T-helper 22 cell (primary cell): ENCODE measurements at regions not wholly inside any gene's neighbourhood (a gene's known extent, or its start where the extent isn't known, plus 50 kb on each side); places are given as distances from the start of the nearest gene placed in this dataset.
"Not testable (repeated sequence)": the region's sequence is repeated elsewhere in the genome, so short reads cannot be mapped to it uniquely, and the experiment has no call there.

ENCODE experiments used
- DNase-seq: peaks from one replicate; pipeline ENCODE4 v3.0.0-alpha.2; 2020; ENCODE audit warnings: low read depth

DNA sequence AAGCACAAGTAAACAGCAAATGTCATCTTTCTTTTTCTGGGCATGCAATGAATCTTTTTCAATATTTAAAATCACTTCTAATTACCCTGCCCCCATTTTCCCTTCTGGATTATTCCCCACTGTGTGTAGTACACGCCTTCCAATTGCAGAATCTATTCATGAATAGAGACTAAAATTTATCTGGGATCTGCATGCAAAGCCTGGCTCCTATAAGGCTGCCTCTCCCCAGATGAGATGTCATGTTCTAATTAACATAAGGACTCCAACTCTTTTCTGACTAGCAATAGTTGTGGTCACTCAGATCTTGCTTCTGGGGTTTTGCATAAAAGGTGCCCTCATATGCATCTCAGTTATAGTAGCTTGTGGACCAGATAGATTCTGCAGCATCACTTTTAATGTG lies 473.5 kb downstream of the BTG1 start:
- no peak for DNase-seq

DNA sequence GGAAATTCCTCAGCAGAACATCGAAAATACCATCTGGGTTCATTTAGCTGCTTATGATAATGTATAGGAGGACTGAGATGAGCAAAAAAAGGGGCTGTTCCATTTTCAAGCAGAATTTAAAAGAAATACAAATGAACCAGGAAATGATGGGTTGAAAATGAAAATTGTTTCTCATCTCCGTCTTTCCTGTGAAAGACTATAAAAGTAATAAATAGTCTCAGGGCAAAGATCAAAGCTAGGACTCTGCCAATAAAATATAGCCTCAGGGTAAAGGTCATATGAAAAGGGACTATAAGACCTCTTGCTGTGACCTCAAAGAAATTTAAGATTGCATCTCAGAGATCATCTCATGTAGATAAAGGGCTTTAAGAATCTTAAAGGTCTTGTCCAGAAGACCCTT lies 478.0 kb downstream of the BTG1 start:
- no peak for DNase-seq

DNA sequence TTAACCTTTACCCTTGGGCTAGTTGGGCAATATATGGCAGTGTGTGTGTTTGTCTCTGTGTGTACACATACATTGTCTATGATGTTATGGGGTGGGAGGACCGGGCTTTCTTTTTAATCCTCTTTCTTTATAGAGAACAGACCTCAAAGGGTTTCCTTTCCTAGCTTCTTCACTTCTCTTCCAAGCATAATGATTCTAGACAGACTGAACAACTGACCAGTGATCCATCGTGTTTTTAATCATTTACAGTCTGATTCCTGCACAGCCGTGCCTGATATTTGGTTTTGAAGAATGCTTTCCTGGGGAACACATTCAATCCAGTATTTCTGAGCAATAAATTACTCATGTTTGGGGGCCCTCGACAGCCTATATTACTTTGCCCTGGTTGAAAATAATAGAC lies 481.1 kb upstream of the DCN start:
- no peak for DNase-seq

DNA sequence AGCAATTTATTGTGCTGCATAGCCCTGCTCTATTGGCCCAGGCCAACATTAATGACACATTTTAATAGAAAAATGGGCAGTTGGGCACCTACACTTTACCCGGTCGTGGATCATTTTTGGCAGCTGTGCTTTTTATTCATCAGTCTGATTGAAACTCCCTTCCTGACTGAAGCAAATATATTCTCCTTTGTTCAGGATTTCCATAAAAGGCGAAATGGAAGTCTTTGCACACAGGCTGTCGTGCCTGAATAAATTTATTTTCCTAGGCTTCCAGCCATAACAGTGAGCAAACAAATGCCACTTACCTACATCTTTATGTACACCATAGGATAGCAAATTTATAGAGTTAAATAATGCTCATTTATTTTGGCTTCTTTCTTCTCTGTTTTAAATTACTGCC lies 480.7 kb upstream of the DCN start:
- no peak for DNase-seq

DNA sequence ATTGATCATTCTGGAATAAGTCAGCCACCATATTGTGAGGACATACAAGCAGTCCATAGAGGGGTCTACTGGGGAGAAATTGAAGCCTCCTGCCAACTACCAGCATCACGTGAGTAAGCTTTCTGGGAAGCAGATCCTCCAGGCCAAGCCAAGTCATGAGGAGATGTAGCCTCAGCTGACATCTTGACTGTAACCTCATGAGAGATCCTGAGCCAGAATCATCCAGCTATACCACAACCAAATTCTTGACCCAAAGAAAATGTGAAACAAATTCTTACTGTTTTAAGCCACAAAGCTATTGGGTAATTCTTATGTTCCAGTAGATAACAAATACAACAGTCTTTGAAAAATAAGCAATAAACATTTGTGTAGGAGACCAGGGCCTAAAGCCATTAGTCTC lies 479.4 kb upstream of the DCN start:
- DNase-seq = no peak

DNA sequence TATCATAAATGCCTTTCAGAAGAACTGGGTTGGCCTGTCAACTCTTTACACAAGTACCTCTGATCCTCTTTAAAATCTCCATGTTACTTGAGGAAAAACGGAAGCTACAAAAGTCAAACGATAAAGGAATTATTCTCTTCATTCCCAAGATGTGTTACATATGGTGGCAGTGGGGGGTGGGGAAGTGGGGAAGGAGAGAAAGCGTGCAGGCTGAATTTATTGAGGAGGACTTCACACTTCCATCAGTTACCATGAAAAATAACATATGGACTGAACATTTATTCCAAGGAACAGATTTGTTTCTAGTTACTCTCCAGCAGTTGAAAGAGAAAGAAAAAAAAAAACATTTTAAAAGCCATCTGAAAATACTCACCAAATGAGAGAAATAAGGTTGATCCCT lies 474.4 kb upstream of the DCN start:
- no peak for DNase-seq

DNA sequence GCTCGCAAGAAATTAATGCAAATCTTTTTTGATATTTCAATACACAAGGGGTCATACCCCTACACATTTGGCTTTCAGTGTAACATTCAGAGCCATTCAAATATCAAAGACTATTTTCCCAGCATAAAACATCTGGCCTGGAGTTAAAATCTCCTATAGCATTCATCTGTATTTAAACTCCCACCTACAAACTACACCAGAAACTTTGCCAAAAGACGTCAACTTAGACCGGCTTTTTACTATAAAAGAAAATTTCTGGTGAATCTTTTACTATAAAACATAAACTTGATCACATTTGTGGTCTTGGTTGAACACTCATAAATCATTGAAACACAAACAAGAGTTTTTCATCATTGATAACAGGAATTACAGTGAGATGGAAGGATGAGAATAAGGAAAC lies 473.3 kb upstream of the DCN start:
- DNase-seq = no peak

DNA sequence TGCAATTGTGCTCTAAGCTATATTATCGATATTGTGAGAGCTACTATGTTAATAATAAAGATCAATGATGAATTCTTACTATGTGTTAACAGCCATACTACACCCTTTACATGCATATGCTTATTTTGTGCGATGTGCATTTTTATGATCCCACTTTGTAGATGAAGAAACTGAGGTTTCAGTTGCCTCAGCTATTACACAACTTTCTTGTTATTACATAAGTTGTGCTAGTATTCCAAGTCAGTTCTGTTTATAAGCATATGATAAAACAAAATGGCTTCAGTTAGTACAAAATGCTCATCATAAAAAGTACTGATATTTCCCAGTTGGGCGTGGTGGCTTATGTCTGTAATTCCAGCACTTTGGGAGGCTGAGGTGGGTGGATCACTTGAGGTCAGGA lies 471.5 kb upstream of the DCN start:
- DNase-seq = no peak

DNA sequence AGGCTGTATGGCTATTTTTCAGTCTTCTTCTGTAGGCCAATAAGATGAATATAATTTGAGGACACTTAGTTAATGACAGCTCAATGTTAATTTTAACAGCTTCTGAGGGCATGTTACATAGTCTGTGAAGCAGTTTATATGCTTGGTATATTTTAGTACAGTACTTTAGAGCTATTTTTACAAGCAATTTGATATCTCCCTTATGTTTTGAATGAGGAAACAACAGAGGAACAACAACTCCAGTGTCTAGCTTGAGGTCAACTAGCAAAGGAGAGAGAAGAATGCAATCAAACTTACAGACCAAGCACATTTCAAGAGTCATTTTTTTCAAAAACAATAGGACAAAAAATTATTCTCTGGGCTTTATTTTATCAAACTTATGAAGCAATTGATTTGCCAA lies 469.1 kb upstream of the DCN start:
- DNase-seq = no peak

DNA sequence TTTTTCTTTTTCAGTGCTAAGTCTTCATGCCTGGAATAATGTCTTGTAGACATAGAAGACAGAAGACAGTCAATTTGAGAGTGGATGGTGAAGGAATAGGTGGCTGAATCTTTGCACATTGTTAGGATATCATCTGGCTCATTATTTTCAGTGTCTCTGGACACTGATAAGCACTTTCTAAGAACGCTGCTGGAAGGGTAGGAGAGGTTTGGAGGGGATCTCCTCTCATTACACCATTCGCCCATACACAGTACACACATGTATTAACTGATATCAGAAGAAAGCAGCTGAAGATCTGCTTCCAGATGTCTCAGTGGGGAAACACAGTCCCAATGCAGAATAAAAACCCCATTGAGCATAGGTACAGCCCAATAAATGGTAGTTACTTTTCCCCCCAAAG lies 461.1 kb upstream of the DCN start:
- no peak for DNase-seq

DNA sequence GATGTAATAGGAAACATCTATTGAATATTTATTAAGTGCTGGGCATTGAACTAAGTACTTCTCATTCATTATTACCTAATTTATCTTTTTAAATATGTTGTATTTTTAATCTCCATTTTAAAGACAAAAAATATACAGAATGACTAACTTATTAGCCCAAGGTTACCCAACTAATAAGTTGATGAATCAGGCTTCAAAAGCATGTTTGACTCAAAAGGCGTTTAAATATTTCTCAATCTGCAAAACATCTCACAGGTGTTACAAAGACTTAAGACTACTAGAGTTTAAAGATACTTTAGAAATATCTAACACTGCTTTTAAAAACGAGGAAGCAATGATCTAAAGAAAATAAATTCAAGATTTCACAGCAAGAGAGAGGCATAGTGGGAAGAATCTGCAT lies 457.4 kb upstream of the DCN start:
- DNase-seq = no peak

DNA sequence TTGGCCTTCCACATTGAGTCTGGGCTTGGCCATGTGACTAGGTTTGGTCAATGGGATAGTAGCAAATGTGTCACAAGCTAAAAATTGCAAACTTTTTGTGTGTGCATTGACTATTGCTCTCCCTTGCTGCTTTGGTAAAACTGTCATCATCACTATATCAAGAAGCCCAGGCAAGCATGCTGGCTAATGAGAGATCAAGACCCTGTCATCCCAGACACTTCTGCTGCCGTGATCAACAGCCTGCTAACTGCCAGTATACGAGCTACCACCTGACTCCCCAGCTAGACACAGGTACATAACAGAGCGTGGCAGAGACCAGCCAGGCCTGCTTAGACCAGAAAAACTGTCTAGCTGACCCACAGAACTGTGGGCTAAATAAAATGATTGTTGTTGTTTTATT lies 456.7 kb upstream of the DCN start:
- DNase-seq = no peak

DNA sequence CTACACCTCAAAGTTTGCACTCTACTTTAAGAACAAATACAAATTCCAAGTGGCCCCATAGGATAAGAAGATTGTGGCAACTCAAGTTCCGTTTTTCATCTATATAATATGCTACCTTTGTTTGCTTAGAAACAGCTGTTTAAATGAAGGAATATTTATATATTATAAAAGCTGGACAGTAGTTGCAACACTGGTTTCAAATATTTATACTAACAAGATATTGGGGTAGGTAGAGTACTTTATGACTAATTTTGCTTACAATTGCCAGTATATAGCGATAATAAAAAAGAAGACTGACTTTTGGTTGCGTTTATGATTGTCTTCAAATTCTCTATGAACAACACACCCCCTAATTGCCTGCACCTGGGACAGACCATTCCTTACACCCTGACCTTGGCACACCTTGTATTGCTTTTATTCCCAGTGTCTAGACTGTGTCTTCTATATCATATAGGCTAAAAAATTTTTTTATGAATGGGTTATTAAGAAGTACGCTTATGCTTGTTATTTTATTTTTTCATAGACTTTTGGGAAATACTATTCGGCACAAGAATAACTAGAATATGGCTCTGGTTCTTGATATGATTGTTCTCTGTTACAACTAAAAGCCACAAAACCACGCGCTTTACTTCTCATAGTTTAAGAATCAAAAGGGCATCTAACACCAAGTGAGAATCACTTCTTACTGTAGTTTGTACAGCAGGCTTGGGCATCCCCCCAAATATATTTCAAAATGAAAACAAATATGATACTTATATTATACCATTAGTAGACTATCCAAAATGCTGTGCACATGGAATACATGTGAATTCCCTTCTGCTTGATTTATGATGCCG lies 455.4 kb upstream of the DCN start:
- DNase-seq = no peak

DNA sequence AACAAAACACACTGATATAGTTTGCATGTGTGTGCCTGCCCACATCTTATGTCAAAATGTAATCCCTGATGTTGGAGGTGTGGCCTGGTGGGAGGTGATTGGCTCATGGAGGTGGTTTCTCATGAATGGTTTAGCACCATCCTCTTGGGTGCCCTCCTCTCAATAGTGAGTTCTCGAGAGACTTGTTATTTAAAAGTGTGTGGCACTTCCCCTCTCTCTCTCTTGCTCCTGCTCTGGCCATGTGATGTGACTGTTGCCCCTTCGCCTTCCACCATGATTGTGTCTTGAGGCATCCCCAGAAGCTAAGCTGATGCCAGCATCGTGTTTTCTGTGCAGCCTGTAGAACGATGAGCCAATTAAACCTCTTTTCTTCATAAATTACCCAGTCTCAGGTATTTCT lies 454.1 kb upstream of the DCN start:
- DNase-seq = no peak

DNA sequence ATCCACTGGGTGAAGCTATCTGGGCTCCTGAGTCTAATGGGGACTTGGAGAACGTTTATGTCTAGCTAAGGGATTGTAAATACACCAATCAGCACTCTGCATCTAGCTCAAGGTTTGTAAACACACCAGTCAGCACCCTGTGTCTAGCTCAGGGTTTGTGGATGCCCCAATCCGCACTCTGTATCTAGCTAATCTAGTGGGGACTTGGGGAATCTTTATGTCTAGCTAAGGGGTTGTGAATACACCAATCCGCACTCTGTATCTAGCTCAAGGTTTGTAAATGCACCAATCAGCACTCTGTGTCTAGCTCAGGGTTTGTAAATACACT lies 451.7 kb upstream of the DCN start:
- DNase-seq = not testable (repeated sequence)

DNA sequence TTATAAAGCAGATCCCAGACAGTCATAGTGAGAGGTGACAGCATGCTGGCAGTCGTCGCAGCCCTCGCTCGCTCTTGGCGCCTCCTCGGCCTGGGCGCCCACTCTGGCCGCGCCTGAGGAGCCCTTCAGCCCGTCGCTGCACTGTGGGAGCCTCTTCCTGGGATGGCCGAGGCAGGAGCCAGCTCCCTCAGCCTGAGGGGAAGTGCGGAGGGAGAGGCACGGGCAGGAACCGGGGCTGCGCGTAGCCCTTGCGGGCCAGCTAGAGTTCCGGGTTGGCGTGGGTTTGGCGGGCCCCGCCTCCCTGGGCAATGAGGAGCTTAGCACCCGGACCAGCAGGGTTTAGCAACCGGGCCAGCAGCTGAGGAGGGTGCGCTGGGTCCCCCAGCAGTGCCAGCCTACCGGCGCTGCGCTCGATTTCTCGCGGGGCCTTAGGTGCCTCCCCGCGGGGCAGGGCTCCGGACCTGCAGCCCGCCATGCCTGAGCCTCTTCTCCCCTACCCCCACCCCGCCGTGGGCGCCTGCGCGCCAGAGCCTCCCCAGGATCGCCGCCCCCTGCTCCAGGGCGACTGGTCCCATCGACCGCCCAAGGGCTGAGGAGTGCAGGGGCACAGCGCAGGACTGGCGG lies 451.2 kb upstream of the DCN start:
- DNase-seq = no peak

DNA sequence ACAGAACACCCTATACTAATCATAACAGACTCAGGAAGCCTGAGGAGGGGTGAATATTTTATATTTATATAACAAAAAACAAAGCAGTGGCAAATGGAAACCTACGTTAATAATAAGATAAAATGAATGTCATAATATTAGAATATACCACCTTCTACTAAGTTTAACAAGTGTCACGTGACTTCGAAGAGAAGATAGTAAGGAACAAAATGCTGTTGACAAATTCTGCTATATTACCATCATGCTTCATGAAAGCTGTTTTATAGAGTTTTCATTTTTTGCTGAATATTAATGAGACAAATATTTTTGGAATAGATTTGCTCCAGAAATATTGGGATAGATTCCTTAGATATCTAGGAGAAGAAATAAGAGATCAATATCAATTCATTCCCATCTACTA lies 450.6 kb upstream of the DCN start:
- no peak for DNase-seq

DNA sequence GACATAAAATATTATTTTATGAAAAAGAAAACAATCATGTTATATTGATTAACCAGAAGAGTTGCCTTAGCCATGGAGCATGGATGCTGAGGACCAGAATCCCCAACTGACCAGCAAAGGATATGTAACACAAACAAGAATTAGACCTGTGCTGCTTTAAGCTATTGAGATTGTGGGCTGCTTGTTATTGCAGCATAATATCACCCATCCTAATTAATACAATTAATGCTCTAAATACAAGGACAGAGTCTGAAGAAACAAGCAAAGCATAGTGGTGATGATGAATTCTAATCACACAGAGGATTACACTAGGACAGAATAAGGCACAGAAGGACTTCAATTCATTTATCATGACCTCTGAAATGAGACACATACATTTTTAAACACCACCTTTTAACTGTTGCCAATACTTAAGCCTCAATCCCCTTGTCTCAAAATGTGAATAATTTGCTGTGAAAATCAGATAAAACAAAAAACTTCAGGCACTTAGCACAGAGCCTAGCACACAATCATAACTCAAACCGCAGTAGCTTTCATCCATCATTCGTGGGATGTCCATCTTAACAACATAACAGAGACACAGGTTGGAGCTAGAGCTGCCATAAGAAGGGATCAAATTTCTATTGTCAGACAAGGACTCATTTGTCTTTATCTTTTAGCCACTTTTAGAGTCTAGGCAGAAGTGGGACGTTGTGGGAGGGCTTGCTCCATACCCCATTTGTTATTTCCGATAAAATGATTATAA lies 449.6 kb upstream of the DCN start:
- no peak for DNase-seq

DNA sequence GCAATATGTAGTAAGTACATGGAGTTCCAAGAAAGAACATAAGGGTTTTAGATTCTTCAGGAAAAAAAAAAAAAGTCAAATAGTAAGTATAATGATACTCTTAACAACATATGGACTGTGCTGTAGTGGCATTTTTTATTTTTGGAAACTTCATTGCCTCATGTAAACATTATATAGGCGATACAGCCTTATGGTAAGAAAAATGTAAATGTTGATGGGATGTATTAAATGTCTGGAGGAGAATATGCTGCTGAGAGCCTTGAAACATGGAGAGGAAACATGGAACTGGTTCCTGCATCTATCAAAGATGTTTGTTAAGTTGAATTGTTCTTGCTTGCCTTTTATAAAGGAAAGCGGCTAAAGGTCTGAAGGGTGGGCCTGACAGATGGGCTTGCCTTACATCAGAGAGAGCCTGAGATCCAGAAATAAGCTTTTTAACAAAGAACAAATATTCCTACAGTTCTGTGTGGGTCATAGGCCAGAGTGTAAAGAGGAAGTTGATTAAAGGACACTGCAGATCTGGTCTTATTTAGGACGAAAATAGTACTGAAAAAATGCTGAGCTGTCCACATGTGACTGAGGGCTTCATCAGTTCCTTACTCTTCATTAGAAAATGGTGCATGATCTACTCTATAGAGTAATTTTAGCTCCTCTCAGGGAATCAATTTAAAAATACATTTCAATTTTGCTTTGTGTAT lies 448.1 kb upstream of the DCN start:
- DNase-seq = no peak

DNA sequence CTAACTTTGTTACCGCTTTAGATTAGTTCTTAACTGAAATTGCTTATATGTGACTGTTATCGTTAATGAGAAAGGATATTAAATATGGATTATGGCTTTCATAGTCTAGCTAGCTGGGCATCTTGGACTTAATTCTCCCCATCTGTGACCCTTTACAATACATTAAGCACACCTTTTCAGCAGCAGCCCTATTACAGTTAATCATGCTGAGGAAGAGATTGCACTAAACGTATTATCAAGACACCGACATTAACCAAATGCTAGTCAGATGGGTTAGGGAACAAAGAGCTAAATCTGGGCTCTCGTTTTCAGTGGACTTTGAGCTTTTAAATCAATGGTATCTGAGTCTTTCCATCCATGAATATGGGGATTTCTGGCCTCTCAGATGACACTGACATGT lies 447.5 kb upstream of the DCN start:
- no peak for DNase-seq

DNA sequence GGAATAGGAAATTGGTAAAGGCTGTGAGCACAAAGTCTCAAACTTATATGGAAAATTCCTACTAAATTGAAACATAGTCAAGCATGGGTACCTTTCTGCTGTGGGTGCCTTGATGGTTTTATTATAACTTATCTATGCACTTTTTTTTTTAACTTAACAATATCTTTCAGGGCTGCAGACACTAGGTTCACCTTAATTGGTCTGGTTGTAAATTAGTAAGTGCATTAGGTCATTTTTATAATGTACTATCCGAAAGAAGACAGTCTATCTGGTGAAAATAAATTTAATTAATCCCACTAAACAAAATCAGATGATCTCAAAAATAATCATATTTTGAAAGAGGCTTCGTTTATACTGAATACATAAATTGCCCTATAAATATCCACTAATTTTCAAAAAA lies 446.8 kb upstream of the DCN start:
- no peak for DNase-seq

DNA sequence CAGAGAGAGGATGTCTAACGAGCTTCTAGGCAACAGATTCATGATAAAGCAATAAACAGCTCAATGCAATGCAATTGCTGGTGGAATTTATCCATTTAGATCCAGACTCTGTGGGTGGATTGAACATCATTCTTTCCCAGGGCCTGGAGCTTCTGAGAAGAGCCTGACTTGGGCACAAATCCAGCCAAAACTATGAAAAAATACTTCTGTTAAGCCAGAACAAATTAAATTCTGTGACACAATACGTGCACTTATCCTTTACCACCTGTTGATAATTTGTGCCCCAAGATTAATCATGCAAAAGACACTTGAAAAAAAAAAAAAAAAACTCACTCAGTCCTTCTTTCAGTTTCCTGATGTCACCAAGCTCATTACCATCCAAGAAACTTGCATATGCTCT lies 446.0 kb upstream of the DCN start:
- no peak for DNase-seq

DNA sequence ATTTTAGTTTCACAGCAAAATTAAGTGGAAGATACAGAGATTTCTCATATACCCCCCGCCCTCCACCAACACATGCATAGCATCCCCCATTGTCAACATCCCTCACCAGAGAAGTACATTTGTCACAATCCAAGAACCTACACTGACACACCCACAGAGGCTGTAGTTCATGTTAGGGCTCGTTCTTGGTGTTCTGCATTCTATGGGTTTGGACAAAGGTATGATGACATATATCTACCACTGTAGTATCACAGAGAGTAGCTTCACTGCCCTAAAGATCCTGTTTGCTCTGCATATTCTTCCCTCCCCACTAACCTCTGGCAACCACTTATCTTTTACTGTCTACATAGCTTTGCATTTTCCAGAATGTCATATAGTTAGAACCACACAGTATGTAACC lies 444.6 kb upstream of the DCN start:
- DNase-seq = no peak
